Left forelimb (tissue), 1 donor: ENCODE measurements at regions not wholly inside any gene's neighbourhood (a gene's known extent, or its start where the extent isn't known, plus 50 kb on each side); places are given as distances from the start of the nearest gene placed in this dataset.
"Not testable (repeated sequence)": the region's sequence is repeated elsewhere in the genome, so short reads cannot be mapped to it uniquely, and the experiment has no call there.

Experiments
- DNase-seq: peaks from one replicate; pipeline ENCODE4 v3.0.0-alpha.2; 2018; ENCODE audit warnings: low spot score

DNA sequence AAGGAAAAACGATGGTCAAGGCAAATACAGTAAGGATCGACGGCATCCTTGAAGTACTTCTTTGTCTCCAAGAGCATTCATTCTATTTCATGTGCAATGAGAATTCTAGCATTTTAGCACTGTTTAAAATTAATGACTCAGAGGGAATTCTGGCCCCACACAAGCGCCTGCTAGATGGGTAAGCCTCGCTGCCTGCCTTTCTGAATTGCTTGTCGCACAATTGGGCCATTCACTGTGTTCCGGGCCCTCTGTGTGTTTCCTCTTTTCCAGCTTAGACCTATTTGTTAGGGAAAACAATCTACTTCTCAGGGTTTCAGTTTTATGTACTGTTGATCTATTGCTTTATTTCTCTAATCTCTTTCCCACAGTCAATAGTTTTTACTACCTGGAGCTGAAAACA is 204.7 kb upstream of the ZNF32 start:
- DNase-seq, result no peak

DNA sequence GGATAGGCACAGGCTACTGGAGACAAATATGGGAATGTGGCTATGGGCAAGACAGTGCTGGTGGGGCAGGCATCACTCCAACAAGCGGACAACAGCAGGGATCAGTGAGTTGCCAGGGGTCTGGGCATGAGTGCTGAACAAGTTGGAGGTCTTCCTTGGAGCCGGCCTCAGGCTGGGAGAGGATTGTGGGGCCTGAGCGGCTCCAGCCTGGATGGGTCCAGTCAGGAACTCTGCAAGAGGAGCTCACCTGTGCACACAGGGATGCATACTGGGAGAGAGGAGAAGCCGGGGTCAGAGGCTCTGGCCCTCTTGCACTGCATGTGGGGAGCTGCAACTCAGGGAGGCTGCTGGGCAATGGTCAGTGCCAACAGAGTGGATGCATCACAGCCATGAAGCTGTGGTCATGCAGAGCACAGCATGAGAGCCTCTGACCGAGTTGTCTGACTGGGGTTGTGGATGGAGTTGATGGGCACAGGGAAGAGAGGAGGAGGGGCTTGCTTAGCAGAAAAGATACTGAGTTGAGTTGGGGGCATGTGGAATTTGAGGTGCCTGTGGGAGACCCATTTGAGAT is 204.0 kb upstream of the ZNF32 start:
- DNase-seq, result no peak

DNA sequence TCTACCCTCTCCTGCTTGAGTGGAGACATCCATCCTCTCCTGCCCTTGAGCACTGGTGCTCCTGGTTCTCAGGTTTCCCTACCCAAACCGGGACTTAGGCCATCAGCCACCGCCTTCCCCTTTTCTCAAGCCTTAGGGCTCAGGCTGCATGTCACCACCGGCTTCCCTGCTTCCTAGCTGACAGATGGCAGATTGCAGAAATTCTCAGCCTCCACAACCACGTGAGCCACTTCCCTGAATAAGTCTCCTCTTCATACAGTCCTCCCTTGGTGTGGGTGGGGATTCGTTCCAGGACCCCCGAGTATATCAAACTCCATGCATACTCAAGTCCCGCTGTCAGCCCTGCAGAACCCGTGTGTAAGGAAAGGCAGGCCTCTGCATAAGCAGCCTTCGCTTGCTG is 203.5 kb upstream of the ZNF32 start:
- DNase-seq, result no peak

DNA sequence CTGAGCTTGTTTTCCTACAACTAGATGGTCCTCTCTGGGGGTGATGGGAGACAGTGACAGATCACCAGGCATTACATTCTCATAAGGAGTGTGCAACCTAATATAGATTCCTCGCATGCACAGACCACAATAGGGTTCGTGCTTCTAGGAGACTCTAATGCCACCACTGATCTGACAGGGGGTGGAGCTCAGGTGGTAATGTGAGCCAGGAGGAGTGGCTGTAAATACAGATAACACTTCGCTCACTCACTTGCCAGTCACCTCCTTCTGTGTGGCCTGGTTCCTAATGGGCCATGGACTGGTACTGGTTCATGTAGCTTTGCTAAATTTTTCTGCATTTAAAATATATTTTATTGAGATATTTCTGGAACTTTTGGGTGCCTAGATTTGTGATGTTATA is 202.3 kb upstream of the ZNF32 start:
- DNase-seq, result no peak

DNA sequence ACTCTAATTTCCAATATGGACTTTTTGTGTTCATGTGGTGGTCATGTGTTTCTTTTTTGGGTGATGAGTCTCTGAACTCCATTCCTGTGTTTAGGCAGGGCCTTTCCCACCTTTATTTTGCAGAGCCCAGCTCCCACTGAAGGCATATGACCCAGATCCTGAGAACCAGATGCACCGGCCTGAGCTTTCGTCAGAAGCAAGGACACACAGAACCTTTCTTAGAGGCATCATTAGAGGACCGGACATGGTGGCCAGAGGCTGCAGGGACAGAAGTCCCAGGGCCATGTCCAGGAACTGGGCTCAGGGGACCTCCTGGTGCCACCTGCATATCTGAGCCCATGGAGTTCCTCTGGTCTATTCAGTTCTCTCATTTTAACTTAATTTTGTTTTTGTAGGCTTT is 200.9 kb upstream of the ZNF32 start:
- DNase-seq, result no peak

DNA sequence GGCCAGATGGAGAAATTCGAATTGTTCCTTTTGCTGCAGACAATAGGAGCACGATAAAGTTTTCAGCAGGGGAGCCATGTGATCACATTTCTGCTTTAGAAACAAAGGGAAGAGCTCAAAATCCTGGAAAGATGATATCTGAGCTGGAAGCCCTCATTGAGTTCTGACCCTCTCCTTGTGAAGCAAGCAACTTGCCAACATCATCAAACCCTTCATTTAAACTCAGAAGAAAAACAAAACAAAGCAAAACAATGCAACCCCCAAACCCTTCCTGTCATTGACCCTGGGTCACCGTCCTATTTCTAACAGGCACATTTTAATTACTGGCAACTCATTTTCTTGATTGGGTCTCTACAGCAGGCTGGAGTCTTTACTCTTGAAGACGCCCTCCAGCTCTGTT is 198.3 kb upstream of the ZNF32 start:
- no peak for DNase-seq

DNA sequence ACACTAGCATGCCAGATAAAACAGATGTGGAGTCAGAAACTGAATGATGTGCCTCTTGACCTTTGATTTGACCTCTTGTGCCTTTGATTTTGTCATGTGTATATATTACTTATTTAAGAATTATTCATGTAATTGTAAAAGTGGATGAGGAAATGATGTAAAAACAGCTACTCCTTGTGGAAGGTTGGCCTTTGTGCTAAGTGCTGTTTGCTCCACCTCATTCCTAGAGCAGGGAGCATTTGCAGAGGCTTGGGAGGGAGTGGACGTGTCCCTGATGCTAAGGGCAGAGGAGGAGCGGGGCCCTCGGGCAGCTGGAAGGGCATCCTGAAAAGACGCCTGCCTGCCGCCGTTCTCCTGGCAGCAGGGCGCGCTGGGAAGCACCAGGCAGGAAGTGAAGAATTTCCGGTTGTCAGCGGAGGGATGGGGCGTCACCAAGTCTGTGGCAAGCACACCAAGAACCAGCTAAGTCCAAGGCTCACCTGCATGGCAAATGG is 197.6 kb upstream of the ZNF32 start:
- DNase-seq, result no peak

DNA sequence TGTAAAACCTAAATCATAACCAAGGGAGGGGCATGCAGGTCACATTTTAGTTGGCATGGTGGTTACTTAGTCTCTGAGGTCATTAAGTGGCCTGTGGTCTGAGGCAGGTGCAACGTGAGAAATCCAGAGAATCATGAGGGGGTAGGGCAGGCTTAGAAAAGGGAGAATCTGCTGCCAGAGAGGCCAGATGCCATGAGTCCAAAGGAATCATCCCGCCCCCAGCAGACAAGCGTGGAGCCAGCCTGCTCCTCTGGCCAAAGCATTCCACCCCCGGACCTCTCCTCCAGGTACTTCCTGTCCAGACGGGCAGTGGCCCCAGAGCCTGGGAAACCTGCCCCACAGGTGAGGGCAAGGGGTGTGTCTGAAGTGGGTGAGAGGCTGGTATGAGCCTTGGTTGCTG is 196.4 kb upstream of the ZNF32 start:
- no peak for DNase-seq

DNA sequence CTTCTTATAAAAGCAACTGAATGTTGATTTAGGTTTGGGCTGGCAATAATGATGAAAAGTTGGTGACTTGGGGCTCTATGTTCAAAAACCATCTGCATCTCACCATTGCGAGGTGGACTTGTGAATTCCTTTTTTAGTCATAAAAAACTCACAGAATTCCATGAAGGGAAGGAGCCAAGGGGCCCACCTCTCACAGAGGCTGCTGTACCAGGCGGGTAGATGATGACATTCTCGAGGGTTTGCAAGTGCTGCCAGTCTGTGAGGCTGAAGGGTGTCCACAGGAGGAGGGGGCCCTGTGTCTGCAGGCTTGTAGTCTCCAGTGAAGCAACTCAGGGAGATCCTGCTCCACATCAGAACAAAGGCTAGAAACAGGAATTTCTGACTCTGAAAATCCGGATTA is 195.5 kb upstream of the ZNF32 start:
- DNase-seq, result no peak

DNA sequence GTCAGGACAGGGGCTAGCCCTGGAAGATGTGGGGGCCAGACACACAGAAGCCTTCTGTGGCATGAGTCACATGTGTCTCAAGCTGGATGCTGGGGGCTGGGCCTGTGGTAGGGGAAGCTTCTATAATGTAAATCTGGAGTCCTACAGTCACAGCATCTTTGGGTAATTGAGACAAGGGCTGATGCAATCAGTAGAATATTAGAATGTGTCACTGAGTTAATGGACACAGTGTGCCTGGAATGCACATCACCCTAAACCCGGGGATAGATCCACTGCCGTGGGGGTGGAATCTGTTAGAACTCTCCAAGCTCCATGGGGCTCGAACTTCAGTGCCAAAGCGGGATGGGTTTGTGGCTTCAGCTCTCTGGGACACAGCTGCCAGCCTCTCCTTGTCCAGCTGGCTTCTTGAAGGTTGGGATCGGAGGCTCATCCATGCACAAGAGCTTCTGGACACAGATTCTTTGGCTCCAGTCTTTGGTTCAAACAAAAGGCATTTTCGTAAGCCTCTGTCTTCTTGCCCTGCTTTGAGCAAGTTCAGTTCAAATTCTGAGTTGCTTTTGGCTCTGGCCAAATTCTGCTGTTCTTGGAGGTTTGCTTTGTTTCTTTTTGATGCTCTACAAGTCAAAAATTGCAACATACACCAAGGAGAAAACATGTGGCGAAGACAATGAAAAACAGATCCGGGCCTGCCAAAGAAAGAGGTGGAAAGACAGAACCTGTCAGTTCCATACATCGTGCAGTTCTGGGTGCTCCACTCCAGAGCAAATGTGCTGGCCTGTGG is 194.8 kb upstream of the ZNF32 start:
- no peak for DNase-seq

DNA sequence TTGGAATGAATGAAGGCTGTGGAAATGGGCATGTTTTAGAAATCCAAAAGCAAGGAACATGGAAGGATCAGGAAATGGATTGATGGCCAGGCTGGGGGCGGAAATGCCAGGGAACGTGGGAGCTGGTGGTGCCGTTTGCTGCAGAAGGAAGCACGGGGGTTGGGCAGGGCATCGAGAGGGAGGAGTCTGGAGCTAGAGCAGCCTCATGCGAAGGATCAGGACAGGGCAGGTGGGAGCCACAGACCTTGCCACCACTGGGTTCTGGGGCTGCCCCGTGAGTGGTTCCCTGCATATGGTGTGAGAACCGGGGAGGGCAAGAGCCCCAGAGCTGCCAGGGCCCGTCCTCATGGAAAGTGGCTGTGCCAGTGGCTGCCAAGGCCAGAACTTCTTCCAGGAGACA is 193.8 kb upstream of the ZNF32 start:
- DNase-seq, result no peak

DNA sequence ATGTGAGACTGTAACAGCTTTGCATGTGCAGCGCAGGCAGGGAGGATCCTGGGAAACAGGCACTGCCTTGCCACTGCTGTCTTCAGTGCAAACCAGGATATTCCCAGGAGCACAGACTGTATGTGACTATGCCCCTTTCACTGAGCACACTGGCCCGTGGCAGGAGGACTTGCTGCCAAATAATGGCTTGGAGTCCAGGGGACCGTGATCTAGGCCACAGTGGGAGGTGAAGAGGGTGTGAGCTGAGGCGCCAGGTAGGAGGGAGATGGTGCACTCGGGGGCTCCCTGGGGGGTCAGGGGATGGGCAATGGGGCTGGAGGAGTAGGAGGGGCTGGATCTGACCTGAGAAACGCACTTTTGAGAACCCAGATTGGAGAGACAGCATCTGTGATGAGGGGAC is 193.4 kb upstream of the ZNF32 start:
- DNase-seq, result no peak

DNA sequence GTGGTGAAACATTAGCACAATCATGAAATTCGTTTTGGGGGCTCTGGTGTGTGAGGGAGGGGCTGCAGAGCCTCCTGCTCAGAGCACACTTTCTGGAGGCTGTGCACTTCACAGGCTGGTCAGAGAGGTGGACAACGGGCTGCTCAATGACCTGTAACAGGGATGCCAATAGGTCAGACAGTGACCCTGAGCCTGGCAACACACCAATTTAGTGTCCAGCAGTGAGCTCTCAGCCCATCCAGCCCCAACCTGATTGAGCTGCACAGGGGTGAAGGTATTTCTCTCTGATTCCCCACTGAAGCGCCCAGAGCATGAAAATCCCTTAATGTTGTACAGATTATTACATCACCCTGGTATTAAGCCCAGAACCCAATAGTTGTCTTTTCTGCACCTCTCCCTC is 191.3 kb upstream of the ZNF32 start:
- DNase-seq, result no peak

DNA sequence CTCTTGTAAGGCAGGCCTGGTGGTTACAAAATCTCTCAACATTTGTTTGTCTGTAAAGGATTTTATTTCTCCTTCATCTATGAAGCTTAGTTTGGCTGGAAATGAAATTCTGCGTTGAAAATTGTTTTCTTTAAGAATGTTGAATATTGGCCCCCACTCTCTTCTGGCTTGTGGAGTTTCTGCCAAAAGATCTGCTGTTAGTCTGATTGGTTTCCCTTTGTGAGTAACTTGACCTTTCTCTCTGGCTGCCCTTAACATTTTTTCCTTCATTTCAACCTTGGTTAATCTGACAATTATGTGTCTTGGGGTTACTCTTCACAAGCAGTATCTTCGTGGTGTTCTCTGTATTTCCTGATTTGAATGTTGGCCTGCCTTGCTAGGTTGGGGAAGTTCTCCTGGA is 186.1 kb upstream of the ZNF32 start:
- DNase-seq, result not testable (repeated sequence)

DNA sequence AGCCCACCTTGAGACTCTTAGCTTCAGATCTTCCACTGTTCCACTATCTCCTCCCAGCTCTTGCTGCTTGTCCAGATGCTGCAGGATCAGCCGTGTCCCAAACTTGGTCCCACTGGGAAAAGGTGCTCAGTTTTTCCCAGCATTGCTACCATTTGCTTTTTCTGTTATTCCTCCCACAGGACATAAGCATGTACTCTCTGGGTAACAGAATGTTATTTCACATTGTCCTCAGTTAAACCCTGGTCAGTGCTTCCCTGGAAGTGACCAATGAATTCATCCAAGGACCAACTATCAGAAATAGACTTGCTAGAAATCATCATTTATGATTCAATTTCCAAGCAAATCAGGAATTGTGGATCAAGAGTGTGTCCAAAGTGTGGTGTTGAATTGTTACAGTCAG is 179.2 kb upstream of the ZNF32 start:
- DNase-seq, result no peak

DNA sequence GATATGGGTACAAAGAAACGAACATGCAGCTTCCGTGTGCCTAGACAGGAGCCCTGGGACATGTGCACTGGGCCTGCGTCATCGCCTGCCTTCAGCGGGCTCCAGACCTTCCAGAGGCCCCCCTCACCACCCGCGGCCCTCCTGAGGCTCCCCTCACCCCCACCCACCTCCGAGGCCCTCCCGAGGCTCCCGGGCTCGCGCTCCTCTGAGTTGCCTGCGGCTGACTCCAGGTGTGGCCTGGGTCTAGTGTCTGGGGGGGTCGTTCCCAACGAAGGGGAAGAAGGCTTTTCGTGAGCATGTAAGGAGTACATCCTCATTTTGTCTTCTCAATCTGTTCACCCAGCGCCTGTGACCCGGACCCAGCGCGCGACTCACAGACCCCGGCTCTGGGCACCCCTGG is 177.3 kb upstream of the ZNF32 start:
- DNase-seq, result no peak

DNA sequence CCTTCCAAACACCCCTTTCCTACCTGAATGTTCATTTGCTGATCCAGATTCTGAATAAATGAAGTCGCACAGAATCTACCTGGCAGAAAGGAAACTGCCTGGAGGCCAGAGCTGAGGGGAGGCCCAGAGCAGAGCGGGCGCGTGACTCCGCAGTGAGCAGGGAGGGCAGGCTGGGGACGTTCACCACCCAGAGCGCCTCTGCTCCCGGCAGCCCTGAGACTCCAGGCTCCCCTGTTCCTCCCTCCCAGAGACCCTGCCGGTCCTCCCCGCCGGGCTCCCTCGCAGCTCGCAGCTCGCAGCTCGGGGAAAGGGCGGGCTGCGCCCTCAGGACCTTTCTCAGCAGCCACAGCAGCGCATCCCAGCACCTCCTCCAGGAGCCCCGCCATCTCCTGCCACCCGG is 176.7 kb upstream of the ZNF32 start:
- DNase-seq, result no peak

DNA sequence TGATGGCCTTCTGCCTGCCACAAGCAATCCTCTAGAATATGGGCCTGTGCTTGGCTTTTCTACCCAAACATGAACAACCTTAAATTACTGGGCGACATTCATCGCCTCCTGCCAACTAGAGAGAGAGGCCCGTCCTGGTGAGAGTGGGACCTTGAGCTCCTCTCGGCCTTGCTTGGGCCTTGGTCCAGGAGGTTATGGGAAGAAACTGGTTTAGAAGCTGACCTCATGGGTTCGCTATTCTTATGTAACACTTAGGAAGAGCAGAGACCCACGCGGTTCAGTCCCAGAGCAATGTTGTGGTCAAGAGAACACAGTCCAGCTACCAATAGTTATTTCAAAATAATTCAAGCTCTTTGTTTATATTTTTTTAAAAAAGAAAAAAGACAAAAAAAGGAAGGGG is 176.3 kb upstream of the ZNF32 start:
- no peak for DNase-seq

DNA sequence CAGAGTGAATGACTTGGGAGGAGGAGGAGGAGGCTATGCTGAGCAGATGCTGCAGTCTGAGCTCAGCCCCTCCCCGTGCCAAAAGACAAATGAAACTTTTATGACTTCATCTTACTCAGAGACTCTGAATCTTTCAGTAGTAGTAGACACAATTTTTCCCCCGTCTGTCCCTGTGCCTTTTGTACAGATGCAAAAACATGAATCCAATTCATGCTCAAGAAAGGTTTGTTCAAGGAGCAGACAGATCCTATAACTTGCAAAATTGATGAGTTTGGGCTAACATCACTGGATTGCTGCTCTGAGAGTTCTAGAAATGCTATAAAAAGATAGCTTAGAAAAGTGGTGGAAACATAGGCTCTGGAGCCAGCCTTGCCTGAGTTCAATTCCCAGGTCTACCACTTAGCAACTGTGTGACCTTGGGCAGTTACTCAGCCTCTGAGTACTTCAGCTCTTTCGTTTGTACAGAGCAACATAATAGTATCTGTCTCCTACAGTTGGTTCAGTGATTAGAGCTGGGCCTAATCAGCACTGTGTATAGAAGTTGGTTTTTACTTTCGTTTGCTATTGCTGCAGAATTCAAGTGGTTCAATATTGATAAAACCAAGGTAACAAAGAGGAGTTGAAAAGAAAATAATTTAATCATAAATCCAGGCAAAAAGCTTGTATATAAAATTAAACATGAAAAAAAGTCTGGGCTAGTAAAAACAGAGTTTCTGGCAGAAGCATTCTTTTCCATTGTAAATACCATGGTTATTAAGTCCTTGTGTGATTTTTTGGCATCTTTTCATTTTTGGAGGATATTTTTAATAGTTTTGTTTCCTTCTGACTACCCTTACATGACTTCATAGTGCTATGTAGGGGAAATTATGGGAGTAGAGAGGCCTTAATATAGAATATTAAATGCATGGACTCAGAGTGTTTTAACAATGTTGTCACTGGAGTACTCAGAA is 174.2 kb upstream of the ZNF32 start:
- no peak for DNase-seq

DNA sequence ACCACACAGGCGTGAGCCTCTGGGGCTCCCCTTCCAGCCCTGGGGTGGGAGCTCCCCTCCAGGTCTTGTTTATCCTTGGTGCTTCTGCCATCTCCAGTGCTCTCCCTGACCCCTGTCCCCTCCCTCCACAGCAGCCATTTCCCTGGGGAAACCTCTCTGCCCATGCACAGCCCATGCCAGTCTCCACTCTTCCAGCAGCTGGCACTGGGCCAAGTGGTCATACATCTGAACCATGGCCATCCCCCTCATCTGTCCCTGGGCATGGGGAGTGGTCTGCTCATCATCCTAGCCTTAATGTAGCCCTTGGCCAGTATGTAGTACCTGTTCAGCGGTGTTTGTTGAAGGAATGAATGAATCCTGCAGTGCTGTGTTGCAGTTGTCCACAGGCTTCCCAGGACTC is 172.4 kb upstream of the ZNF32 start:
- DNase-seq, result no peak

DNA sequence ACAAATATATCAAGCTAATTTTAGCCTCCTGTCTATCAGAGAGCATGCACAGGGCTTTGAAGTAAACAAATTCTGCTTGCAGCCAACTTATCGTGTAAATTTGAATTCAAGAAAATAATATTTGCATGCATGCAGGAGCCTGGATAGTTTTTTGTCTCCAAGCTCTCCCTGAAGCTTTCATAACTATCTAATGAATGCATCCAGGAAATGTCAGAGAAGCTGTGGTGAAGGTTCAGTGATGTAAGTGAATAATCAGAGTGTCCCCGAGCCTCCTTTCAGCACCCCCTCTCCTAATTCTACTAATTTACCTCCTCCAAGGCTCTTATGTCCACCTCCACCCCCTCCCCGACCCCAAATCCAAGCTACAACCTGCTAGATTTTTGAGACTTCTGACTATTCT is 172.0 kb upstream of the ZNF32 start:
- DNase-seq, result no peak

DNA sequence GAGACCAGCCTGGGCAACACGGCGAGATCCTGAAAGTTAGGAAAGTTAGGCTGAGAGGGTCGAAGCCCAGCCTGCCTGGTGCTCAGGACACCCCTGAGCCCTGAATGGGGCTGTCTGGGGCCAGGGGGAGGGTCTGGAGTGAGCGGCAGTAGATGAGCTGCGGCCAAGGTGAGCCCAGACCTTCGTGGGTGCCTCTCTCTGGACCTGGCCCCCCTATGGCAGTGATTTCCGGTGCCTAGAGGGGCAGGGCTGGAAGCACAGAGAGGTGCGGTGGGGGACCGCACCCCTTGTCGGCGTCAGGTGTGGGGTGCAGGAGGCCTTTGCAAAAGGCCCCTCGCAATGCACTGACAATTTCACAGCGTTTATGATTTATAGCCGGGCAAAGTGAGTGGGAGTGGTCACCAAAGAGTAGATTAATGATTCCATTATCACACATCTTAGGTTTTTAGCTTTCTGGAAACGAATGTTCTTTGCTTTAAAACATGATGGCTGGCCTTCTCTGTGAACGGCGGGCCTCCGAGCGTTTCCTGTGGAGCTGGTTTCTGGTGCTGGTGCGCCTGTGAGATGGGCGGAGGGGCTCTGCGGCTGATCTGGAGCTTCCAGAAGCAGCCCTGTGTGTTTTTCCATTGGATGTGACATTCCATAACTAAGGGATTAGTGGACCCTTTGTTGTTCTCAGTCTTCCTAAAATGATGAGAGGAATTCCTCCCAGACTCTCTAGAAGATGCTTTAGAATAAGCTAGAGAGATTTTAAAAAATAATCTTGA is 171.0 kb upstream of the ZNF32 start:
- DNase-seq, result no peak
